SIG-M5 treated with dmso at 0.1 percent for 504 hours (cell line): ENCODE measurements at regions not wholly inside any gene's neighbourhood (a gene's known extent, or its start where the extent isn't known, plus 50 kb on each side); places are given as distances from the start of the nearest gene placed in this dataset.
"Not testable (repeated sequence)": the region's sequence is repeated elsewhere in the genome, so short reads cannot be mapped to it uniquely, and the experiment has no call there.

Experiments used
- DNase-seq: peaks from one replicate; lab custom pipeline; 2025; ENCODE audit not compliant: unreplicated experiment; lab: John Stamatoyannopoulos, UW

GRCh38 chr13:28574617-28575142 lies 79.8 kb upstream of the FLT1 start:
- DNase-seq = peak; percentile 87

- peak; percentile 91 for DNase-seq
These were observed 78.9 kb upstream of the FLT1 start for GRCh38 chr13:28573595-28574373.

- no peak for DNase-seq
These were observed 77.9 kb upstream of the FLT1 start for GRCh38 chr13:28572871-28573270.

GRCh38 chr13:28570356-28570755 lies 75.4 kb upstream of the FLT1 start:
- not testable (repeated sequence) for DNase-seq

GRCh38 chr13:28569886-28570285 lies 75.0 kb upstream of the FLT1 start:
- no peak for DNase-seq

- no peak for DNase-seq
These were observed 73.4 kb upstream of the FLT1 start for GRCh38 chr13:28568286-28568685.

GRCh38 chr13:28566891-28567290 lies 72.0 kb upstream of the FLT1 start:
- no peak for DNase-seq

- no peak for DNase-seq
These were observed 71.4 kb upstream of the FLT1 start for GRCh38 chr13:28566283-28566682.

- peak; percentile 44 for DNase-seq
These were observed 69.1 kb upstream of the FLT1 start for GRCh38 chr13:28564030-28564429.

GRCh38 chr13:28563609-28564008 lies 68.7 kb upstream of the FLT1 start:
- no peak for DNase-seq

- DNase-seq = no peak
These were observed 65.7 kb upstream of the FLT1 start for GRCh38 chr13:28560612-28561011.

- no peak for DNase-seq
These were observed 64.8 kb upstream of the FLT1 start for GRCh38 chr13:28559636-28560259.

- no peak for DNase-seq
These were observed 63.6 kb upstream of the FLT1 start for GRCh38 chr13:28558567-28558966.

- no peak for DNase-seq
These were observed 63.0 kb upstream of the FLT1 start for GRCh38 chr13:28557725-28558520.

- DNase-seq = no peak
These were observed 60.2 kb upstream of the FLT1 start for GRCh38 chr13:28555096-28555495.

GRCh38 chr13:28553971-28554370 lies 59.0 kb upstream of the FLT1 start:
- no peak for DNase-seq

GRCh38 chr13:28552288-28552687 lies 57.4 kb upstream of the FLT1 start:
- DNase-seq = no peak

GRCh38 chr13:28551498-28551895 lies 56.6 kb upstream of the FLT1 start:
- DNase-seq = no peak

GRCh38 chr13:28550721-28551497 lies 56.0 kb upstream of the FLT1 start:
- DNase-seq = no peak

- no peak for DNase-seq
These were observed 55.2 kb upstream of the FLT1 start for GRCh38 chr13:28550091-28550490.

- DNase-seq = no peak
These were observed 53.9 kb upstream of the FLT1 start for GRCh38 chr13:28548872-28549271.
